Endothelial cell of umbilical vein (primary cell): ENCODE measurements at regions not wholly inside any gene's neighbourhood (a gene's known extent, or its start where the extent isn't known, plus 50 kb on each side); places are given as distances from the start of the nearest gene placed in this dataset.

Experiments
- EZH2 ChIP-seq: IDR thresholded peaks from 2 replicates; pipeline ENCODE4 v1.6.1; 2012; ENCODE audit warnings: borderline replicate concordance, low read depth, mild to moderate bottlenecking, moderate library complexity, low read length, inconsistent platforms; ENCODE audit not compliant: severe bottlenecking
- POLR2A ChIP-seq: IDR thresholded peaks from 2 replicates; pipeline ENCODE4 v1.6.1; 2012; ENCODE audit warnings: low read depth, mild to moderate bottlenecking, control low read depth, low read length
- POLR2AphosphoS5 ChIP-seq: IDR thresholded peaks from 2 replicates; pipeline ENCODE4 v1.6.1; 2012; ENCODE audit warnings: low read depth, mild to moderate bottlenecking, control low read depth, low read length, moderate library complexity; ENCODE audit not compliant: insufficient read depth
- TF ChIP-seq, protein P1 (sequence below), 2 donors: IDR thresholded peaks; 1 replicate in 1 of 2; 2 replicates in 1 of 2; pipeline ENCODE4 v1.5.1; 2011; ENCODE audit warnings: low read length in 2 of 2, mild to moderate bottlenecking in 2 of 2, moderate library complexity in 2 of 2, control low read depth in 1 of 2, inconsistent platforms in 1 of 2, low read depth in 1 of 2; ENCODE audit not compliant: insufficient read depth in 1 of 2; ENCODE audit errors: extremely low read depth in 1 of 2

DNA sequence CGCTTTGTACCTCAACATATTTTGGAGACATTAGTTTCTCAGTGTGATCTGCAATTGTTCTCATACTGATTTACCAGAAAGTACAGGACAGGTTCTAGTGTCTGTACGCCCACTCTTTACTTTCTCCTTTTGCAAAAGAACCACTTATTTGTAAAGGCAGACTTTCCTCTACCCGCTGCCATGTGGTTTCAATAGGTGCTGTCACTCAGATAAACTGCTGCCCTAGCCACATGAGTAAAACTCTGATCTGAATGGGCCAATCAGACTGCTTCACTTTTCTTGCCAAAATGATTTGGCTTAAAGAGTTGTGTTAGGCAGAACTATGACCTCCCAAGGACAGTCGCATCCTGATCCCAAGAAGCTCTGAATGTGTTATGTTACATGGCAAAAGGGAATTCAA is 984.6 kb upstream of the NR2F2 start:
- TF ChIP-seq, protein P1, sequence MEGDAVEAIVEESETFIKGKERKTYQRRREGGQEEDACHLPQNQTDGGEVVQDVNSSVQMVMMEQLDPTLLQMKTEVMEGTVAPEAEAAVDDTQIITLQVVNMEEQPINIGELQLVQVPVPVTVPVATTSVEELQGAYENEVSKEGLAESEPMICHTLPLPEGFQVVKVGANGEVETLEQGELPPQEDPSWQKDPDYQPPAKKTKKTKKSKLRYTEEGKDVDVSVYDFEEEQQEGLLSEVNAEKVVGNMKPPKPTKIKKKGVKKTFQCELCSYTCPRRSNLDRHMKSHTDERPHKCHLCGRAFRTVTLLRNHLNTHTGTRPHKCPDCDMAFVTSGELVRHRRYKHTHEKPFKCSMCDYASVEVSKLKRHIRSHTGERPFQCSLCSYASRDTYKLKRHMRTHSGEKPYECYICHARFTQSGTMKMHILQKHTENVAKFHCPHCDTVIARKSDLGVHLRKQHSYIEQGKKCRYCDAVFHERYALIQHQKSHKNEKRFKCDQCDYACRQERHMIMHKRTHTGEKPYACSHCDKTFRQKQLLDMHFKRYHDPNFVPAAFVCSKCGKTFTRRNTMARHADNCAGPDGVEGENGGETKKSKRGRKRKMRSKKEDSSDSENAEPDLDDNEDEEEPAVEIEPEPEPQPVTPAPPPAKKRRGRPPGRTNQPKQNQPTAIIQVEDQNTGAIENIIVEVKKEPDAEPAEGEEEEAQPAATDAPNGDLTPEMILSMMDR (IDR thresholded peaks at IDR 0.05; ENCODE audit: extremely low read depth in 1 of 2, insufficient read depth in 1 of 2, low read depth in 1 of 2, low read length in 2 of 2), result no peak
- TF ChIP-seq POLR2A (no peak), EZH2 (no peak), POLR2AphosphoS5 (no peak)
